Suprapubic skin (tissue), 4 donors: ENCODE measurements at regions not wholly inside any gene's neighbourhood (a gene's known extent, or its start where the extent isn't known, plus 50 kb on each side); places are given as distances from the start of the nearest gene placed in this dataset.

Source experiments
- DNase-seq, 2 donors: peaks; one replicate each; pipeline ENCODE4 v3.0.0-alpha.2; 2019; ENCODE audit warnings: low spot score in 2 of 2
- H3K27ac ChIP-seq: fragments of 200-600 bp; sonication (generic); one replicate; pipeline ENCODE4 v1.5.1; 2019
- H3K27me3 ChIP-seq: fragments of 200-600 bp; sonication (generic); one replicate; pipeline ENCODE4 v1.5.1; 2019
- H3K36me3 ChIP-seq: fragments of 200-600 bp; sonication (generic); one replicate; pipeline ENCODE4 v1.5.1; 2019
- H3K4me1 ChIP-seq: fragments of 200-600 bp; sonication (generic); one replicate; pipeline ENCODE4 v1.5.1; 2019
- H3K4me3 ChIP-seq: fragments of 200-600 bp; sonication (generic); one replicate; pipeline ENCODE4 v1.5.1; 2019; ENCODE audit warnings: mild to moderate bottlenecking
- H3K9me3 ChIP-seq: fragments of 200-600 bp; sonication (generic); one replicate; pipeline ENCODE4 v1.5.1; 2019
- EP300 ChIP-seq: sonication (generic); formaldehyde crosslinking; IDR thresholded peaks from one replicate; pipeline ENCODE4 v1.6.1; 2017; ENCODE audit warnings: antibody characterized with exemption
- POLR2A ChIP-seq, 2 donors: fragments of 450-650 bp; IDR thresholded peaks; one replicate each; pipeline ENCODE4 v1.6.1; 2017; ENCODE audit warnings: antibody characterized with exemption in 2 of 2, mild to moderate bottlenecking in 2 of 2, moderate library complexity in 2 of 2
- POLR2AphosphoS5 ChIP-seq, 3 donors: sonication (generic); formaldehyde crosslinking; IDR thresholded peaks; one replicate each; pipeline ENCODE4 v1.6.1; 2017; ENCODE audit warnings: antibody characterized with exemption in 3 of 3
- WGBS: methylation state at CpG from one replicate; pipeline ENCODE4 v1.1.5; 2018; 5-methylcytosine and 5-hydroxymethylcytosine counted together
- TF ChIP-seq, protein P1 (sequence below), 2 donors: fragments of 200-600 bp in 1 of 2; fragments of 450-650 bp in 1 of 2; sonication (generic) in 1 of 2; IDR thresholded peaks; one replicate each; pipeline ENCODE4 v1.5.1; 2016 to 2019; ENCODE audit warnings: antibody characterized with exemption in 2 of 2, mild to moderate bottlenecking in 1 of 2, moderate library complexity in 1 of 2

GRCh38 chr1:217036757-217037156, 313.5 kb upstream of the ESRRG start:
- 87% methylated on average over 3 of the region's 3 CpGs for WGBS
- H3K4me1 ChIP-seq: no peaks in the 10 kb centered on the region
- H3K27me3 ChIP-seq: no peaks in the 10 kb centered on the region
- TF ChIP-seq EP300: no peak
- TF ChIP-seq, protein P1, sequence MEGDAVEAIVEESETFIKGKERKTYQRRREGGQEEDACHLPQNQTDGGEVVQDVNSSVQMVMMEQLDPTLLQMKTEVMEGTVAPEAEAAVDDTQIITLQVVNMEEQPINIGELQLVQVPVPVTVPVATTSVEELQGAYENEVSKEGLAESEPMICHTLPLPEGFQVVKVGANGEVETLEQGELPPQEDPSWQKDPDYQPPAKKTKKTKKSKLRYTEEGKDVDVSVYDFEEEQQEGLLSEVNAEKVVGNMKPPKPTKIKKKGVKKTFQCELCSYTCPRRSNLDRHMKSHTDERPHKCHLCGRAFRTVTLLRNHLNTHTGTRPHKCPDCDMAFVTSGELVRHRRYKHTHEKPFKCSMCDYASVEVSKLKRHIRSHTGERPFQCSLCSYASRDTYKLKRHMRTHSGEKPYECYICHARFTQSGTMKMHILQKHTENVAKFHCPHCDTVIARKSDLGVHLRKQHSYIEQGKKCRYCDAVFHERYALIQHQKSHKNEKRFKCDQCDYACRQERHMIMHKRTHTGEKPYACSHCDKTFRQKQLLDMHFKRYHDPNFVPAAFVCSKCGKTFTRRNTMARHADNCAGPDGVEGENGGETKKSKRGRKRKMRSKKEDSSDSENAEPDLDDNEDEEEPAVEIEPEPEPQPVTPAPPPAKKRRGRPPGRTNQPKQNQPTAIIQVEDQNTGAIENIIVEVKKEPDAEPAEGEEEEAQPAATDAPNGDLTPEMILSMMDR (IDR thresholded peaks at IDR 0.05): no peak
- no peak for TF ChIP-seq POLR2AphosphoS5 (IDR thresholded peaks at IDR 0.05)
- no peak for TF ChIP-seq POLR2A (IDR thresholded peaks at IDR 0.05)
- no peaks in the 10 kb centered on the region for H3K36me3 ChIP-seq
- DNase-seq: no peak
- H3K9me3 ChIP-seq: no peaks in the 10 kb centered on the region
- H3K4me3 ChIP-seq: no peak overlapping the region
- H3K27ac ChIP-seq: no peak overlapping the region

GRCh38 chr1:217032715-217033367, 309.6 kb upstream of the ESRRG start:
- no peaks in the 10 kb centered on the region for H3K9me3 ChIP-seq
- H3K4me1 ChIP-seq: peaks cover 13% of the 10 kb centered on the region
- no peak for DNase-seq
- H3K27me3 ChIP-seq: no peaks in the 10 kb centered on the region
- WGBS: 99% methylated on average over 4 of the region's 4 CpGs
- no peak overlapping the region for H3K27ac ChIP-seq
- H3K36me3 ChIP-seq: no peaks in the 10 kb centered on the region
- no peak overlapping the region for H3K4me3 ChIP-seq
- TF ChIP-seq POLR2AphosphoS5 (IDR thresholded peaks at IDR 0.05): no peak
- TF ChIP-seq EP300: no peak
- no peak for TF ChIP-seq POLR2A (IDR thresholded peaks at IDR 0.05)
- TF ChIP-seq, protein P1 (IDR thresholded peaks at IDR 0.05): no peak

GRCh38 chr1:217029281-217030157, 306.3 kb upstream of the ESRRG start:
- Histone ChIP-seq H3K9me3 (no peaks in the 10 kb centered on the region), H3K27ac (peak overlapping the region; percentile 69), H3K36me3 (no peaks in the 10 kb centered on the region), H3K4me1 (peaks cover 13% of the 10 kb centered on the region), H3K27me3 (no peaks in the 10 kb centered on the region), H3K4me3 (no peak overlapping the region)
- no peak for TF ChIP-seq EP300
- TF ChIP-seq POLR2A (IDR thresholded peaks at IDR 0.05): no peak
- no peak for TF ChIP-seq POLR2AphosphoS5 (IDR thresholded peaks at IDR 0.05)
- TF ChIP-seq, protein P1 (IDR thresholded peaks at IDR 0.05): no peak
- WGBS: 44% methylated on average over 13 of the region's 13 CpGs
- no peak for DNase-seq

GRCh38 chr1:217027403-217028080, 304.3 kb upstream of the ESRRG start:
- no peak for TF ChIP-seq POLR2A (IDR thresholded peaks at IDR 0.05)
- TF ChIP-seq EP300: no peak
- TF ChIP-seq POLR2AphosphoS5 (IDR thresholded peaks at IDR 0.05): no peak
- TF ChIP-seq, protein P1 (IDR thresholded peaks at IDR 0.05): no peak
- Histone ChIP-seq H3K27me3 (no peaks in the 10 kb centered on the region), H3K27ac (peak overlapping the region; percentile 69), H3K9me3 (no peaks in the 10 kb centered on the region), H3K4me3 (no peak overlapping the region), H3K4me1 (peaks cover 13% of the 10 kb centered on the region), H3K36me3 (no peaks in the 10 kb centered on the region)
- 69% methylated on average over 4 of the region's 4 CpGs for WGBS
- DNase-seq: no peak

DNA sequence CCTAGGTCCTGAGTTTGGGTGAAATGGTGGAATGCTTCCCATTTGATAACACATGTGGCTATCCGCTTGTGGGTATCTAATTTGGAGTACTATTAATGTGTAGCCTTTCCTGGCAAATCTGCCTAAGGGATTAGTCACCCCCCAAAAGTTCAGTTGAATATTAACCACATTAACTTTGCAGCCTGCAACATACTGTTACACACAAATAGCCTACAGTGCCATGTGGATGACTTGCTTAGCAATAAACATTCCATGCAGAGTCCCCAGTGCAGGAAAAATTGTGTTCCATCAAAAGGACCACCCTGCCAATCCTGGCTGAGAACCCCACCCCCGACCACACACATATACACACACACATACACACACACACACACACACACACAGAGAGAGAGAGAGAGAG, 303.3 kb upstream of the ESRRG start:
- H3K36me3 ChIP-seq: no peaks in the 10 kb centered on the region
- no peaks in the 10 kb centered on the region for H3K27me3 ChIP-seq
- peak overlapping the region; percentile 7 for H3K27ac ChIP-seq
- TF ChIP-seq EP300: no peak
- no peak for TF ChIP-seq POLR2A (IDR thresholded peaks at IDR 0.05)
- TF ChIP-seq, protein P1 (IDR thresholded peaks at IDR 0.05): no peak
- no peak for TF ChIP-seq POLR2AphosphoS5 (IDR thresholded peaks at IDR 0.05)
- H3K9me3 ChIP-seq: no peaks in the 10 kb centered on the region
- H3K4me3 ChIP-seq: no peak overlapping the region
- 82% methylated on average over 2 of the region's 2 CpGs for WGBS
- H3K4me1 ChIP-seq: peaks cover 13% of the 10 kb centered on the region
- no peak for DNase-seq
